ENCODE measurements at regions not wholly inside any gene's neighbourhood (a gene's known extent, or its start where the extent isn't known, plus 50 kb on each side); places are given as distances from the start of the nearest gene placed in this dataset.

- Histone ChIP-seq H3K4me1 (ENCODE audit: control insufficient read depth, extremely low read depth, insufficient read depth, low read length) (peaks cover 9% of the 10 kb centered on the region), H3K27ac (ENCODE audit: insufficient read depth, low read depth, low read length) (no peak overlapping the region), H3K4me3 (replicated peaks in 1 of 3; ENCODE audit: insufficient read depth in 1 of 3, low read depth in 1 of 3, low read length in 3 of 3) (no peak overlapping the region), H3K79me2 (ENCODE audit: control insufficient read depth, insufficient read depth, low read length) (no peaks in the 10 kb centered on the region), H4K20me1 (replicated peaks; ENCODE audit: control insufficient read depth, extremely low read depth, insufficient read depth, low read length) (no peaks in the 10 kb centered on the region), H3K36me3 (ENCODE audit: control insufficient read depth in 2 of 2, extremely low read depth in 1 of 2, insufficient read depth in 2 of 2, low read length in 2 of 2) (no peaks in the 10 kb centered on the region), H3K4me2 (ENCODE audit: insufficient read depth, low read length) (no peak overlapping the region), H3K9me3 (replicated peaks; ENCODE audit: control insufficient read depth, insufficient read depth, low read length) (no peaks in the 10 kb centered on the region), H2AFZ (ENCODE audit: low read depth, low read length) (no peak overlapping the region), H3K27me3 (ENCODE audit: control insufficient read depth in 2 of 2, insufficient read depth in 2 of 2, low read length in 2 of 2) (peaks cover 3 to 15% of the 10 kb centered on the region in 2 experiments), H3K9me1 (replicated peaks; ENCODE audit: control insufficient read depth, extremely low read depth, insufficient read depth, low read length) (no peaks in the 10 kb centered on the region), H3K9ac (replicated peaks; ENCODE audit: extremely low read depth, insufficient read depth, low read length) (no peak overlapping the region)
- no peak for TF ChIP-seq JUN (IDR thresholded peaks at IDR 0.05; ENCODE audit: borderline replicate concordance, insufficient read depth, insufficient read length, low read depth)
- no peak for TF ChIP-seq FOS (IDR thresholded peaks at IDR 0.05; ENCODE audit: borderline replicate concordance, insufficient read depth, low read length)
- no peak for TF ChIP-seq POLR2AphosphoS5 (IDR thresholded peaks at IDR 0.05; ENCODE audit: insufficient read depth, low read depth, low read length)
- TF ChIP-seq MYC (IDR thresholded peaks at IDR 0.05; ENCODE audit: low read depth, low read length): no peak
- TF ChIP-seq MAX (IDR thresholded peaks at IDR 0.05; ENCODE audit: insufficient read depth, insufficient read length): no peak
- no peak for TF ChIP-seq CTCF (IDR thresholded peaks at IDR 0.05; ENCODE audit: extremely low read depth in 1 of 2, insufficient read depth in 1 of 2, low read depth in 1 of 2, low read length in 2 of 2)
- TF ChIP-seq EZH2 (IDR thresholded peaks at IDR 0.05; ENCODE audit: borderline replicate concordance, low read depth, low read length, severe bottlenecking): no peak
- no peak for TF ChIP-seq GATA2 (IDR thresholded peaks at IDR 0.05; ENCODE audit: insufficient read depth, insufficient read length, low read depth, low read length)
- no peak for TF ChIP-seq POLR2A (IDR thresholded peaks at IDR 0.05; ENCODE audit: low read depth, low read length)
- FAIRE-seq (no peak), DNase-seq (ENCODE audit: low read depth, low spot score) (no peak)
- intact Hi-C loops (cut with micrococcal nuclease) (loop anchor here (5.0 kb wide), 1 partner anchor 208 kb away; no protein-coding TSS in a partner anchor), dilution Hi-C loops (cut with MboI; ENCODE audit: extremely low pct_ligation_motif_present, low sequenced_read_pairs) (no loop called here)
- no TSS peak for BruUV-seq (replicated peaks)
- ChIA-PET CTCF (interaction anchor here (0.9 kb wide), 1 partner anchor 20 kb away, joined by 3 read pairs; no protein-coding TSS in a partner anchor), POLR2A (no interaction called here)
Measured at GRCh38 chr20:50374541-50375078, 135.6 kb upstream of the PTPN1 start.

All from endothelial cell of umbilical vein (primary cell).